ENCODE measurements at regions not wholly inside any gene's neighbourhood (a gene's known extent, or its start where the extent isn't known, plus 50 kb on each side); places are given as distances from the start of the nearest gene placed in this dataset.
A peak's percentile ranks its signal among the peaks of the same experiment; 100 is the strongest.
"Not testable (repeated sequence)": the region's sequence is repeated elsewhere in the genome, so short reads cannot be mapped to it uniquely, and the experiment has no call there.

DNA sequence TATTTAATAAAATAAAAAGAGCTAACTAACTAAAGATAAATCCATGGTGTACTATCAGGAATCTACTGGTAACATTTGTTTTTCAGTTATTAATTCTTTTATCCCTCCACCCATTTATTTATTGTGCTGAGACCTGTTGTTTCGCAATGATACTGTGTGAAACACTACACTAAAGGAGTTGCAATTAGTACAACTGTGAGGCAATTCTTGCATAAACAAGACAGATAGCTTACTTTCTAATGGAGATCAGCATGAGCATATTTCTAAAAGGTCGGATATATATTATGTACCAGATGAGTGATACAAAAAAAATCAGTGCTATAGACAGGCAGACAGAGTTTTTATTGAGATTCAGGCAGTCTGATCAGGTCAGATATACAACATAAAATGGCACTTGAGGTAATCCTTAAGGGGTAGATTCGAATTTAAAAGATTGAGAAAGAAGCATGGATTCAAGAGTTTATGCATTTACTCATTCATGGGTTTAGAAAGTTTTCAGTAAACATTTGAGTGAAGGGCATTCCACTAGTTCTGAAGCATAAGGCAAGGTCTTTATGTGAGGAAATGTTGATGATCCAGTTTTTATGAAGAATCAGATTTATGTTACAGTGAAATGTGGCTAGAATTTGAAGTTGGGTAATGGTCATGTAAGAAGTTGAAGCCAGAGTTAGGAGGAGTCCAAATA lies 147.6 kb downstream of the POLR1F start:
- 0 to 78% (median 66%) methylated on average over 1 to 3 of the region's 3 CpGs; no CpG with 5 or more reads in 1 of the 10 experiments for WGBS, 10 experiments
- ATAC-seq (replicated peaks in 6 of 8), result peak in 2 of 8 experiments; percentile 42 to 68
- no peak overlapping the region for H3K4me3 ChIP-seq
- H3K27ac ChIP-seq, result no peak overlapping the region
- in situ Hi-C loops (cut with MboI; ENCODE audit: low pct_unique_long_range_greater_than_20kb in 2 of 9, low sequenced_read_pairs in 9 of 9, unreplicated experiment in 9 of 9), result no loop called here
- H3K4me1 ChIP-seq (replicated peaks in 1 of 2), result no peaks in the 10 kb centered on the region

DNA sequence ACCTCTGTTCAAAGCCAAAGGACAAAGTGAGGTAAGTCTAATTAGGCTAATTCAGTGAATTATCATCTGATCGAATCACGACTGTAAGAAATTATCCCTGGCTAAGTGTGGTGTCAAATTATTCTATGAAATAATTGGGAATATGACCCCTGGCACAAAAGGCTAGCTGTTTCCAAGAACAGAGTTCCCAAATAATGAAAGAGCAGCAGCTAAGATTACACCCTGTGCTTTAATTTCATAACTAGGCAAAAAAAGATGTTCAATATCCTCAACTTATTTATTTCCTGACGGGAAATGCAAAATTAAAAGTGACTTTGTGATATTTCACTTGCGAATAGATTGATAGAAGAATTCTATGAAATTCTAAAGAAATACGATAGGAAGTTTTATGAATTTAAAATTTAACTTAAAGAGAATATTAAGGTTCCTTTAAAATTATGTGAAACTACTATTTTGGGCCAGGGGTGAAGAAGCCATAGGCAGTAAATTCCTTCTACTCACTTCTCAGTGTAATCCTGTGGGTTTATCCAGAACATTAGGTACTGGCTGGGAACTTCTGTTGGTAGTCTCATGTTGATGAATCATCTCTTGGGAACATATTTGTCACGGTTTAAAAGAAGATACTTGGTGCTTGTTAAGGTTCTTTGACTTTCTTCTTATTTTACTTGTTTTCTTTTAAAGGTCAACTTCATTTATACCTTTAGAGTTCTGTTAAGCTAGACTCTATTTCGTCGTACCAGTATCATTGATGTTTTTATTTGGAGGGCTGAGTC lies 148.5 kb downstream of the POLR1F start:
- peak in 2 of 8 experiments; percentile 54 to 67 for ATAC-seq (replicated peaks in 6 of 8)
- in situ Hi-C loops (cut with MboI; ENCODE audit: low pct_unique_long_range_greater_than_20kb in 2 of 9, low sequenced_read_pairs in 9 of 9, unreplicated experiment in 9 of 9), result no loop called here
- Histone ChIP-seq H3K27ac (no peak overlapping the region), H3K4me1 (replicated peaks in 1 of 2) (no peaks in the 10 kb centered on the region), H3K4me3 (no peak overlapping the region)
- WGBS, 10 experiments, result 13 to 86% (median 65%) methylated on average over 4 to 8 of the region's 8 CpGs

DNA sequence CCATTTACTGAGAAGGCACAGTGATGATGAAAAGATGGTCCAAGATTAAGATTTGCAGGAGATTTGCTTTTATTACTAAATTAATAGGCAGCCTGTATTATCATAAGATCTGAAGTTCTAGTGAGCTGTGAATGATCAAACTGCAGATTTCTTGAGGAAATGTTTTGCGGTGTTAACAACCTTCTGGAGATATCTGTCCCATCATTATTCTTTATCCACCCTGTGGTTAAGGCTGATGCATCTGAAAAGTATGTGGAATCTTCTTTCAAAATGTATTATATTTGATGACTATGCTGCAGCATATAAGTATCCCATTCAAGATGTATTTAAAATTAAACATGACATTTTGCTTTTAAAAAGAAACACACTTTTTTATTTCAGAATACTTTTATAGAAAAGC lies 150.3 kb downstream of the POLR1F start:
- Histone ChIP-seq H3K4me1 (replicated peaks in 1 of 2) (no peaks in the 10 kb centered on the region), H3K27ac (no peak overlapping the region), H3K4me3 (no peak overlapping the region)
- ATAC-seq (replicated peaks in 6 of 8), result peak in 2 of 8 experiments; percentile 64
- in situ Hi-C loops (cut with MboI; ENCODE audit: low pct_unique_long_range_greater_than_20kb in 2 of 9, low sequenced_read_pairs in 9 of 9, unreplicated experiment in 9 of 9), result no loop called here
- 0 to 100% (median 86%) methylated on average over 1 of the region's 1 CpG; no CpG with 5 or more reads in 3 of the 10 experiments for WGBS, 10 experiments

DNA sequence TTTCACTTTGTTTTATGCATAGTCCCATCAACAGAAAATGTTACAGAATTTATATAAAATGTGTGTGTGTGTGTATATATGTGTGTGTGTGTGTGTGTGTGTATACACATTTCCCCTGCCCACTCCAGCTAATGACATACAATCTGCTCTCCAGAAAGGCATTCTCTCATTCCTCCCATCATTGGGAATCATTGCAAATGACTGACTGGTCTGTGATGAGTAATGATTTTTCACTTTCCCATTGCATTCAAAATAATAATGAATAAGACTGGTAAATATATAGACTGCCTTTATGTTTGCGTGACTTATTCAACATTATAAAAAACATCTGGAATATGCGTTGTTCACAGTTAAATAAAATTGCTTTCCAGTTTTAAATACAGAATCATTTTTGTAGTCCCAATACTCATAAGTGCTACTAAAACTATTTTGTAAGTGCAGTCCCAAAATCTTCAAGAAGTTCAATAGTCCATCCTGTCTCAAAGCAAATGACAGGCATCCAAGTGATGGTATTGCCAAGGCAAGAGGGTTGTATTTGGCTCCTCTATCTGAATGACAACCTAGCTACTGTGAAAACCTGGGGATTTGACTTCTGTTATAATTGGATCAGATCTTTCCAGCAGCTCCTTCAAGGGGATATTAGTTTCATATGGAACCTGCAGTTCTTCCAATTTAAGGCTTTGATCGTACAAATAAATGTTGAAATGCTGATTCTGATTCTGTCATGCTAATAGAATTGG lies 150.9 kb downstream of the POLR1F start:
- no peak overlapping the region for H3K4me3 ChIP-seq
- no peak for ATAC-seq (replicated peaks in 6 of 8)
- 0 to 100% (median 79%) methylated on average over 1 to 3 of the region's 3 CpGs for WGBS, 10 experiments
- H3K4me1 ChIP-seq (replicated peaks in 1 of 2), result no peaks in the 10 kb centered on the region
- H3K27ac ChIP-seq, result no peak overlapping the region
- in situ Hi-C loops (cut with MboI; ENCODE audit: low pct_unique_long_range_greater_than_20kb in 2 of 9, low sequenced_read_pairs in 9 of 9, unreplicated experiment in 9 of 9), result no loop called here

DNA sequence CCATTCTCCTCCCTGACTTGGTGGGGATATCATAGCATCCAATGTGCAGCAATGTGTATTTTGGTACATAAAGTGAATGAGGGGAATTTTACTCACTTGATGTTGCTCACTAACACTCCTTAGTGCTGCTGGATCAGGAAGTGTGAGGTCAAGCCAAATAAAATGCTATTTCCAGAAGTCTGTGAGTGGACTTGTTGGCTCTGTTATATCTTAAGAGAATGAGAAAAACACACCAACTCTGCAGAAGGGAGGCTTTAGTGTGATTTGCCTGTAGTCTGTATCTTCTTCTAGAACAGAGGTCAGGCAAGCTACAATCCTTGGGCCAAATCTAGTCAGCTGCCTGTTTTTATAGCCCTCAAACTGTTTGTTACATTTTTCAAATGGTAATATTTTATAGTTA lies 154.3 kb downstream of the POLR1F start:
- Histone ChIP-seq H3K4me1 (replicated peaks in 1 of 2) (no peaks in the 10 kb centered on the region), H3K27ac (no peak overlapping the region), H3K4me3 (no peak overlapping the region)
- in situ Hi-C loops (cut with MboI; ENCODE audit: low pct_unique_long_range_greater_than_20kb in 2 of 9, low sequenced_read_pairs in 9 of 9, unreplicated experiment in 9 of 9), result no loop called here
- ATAC-seq (replicated peaks in 6 of 8), result no peak

DNA sequence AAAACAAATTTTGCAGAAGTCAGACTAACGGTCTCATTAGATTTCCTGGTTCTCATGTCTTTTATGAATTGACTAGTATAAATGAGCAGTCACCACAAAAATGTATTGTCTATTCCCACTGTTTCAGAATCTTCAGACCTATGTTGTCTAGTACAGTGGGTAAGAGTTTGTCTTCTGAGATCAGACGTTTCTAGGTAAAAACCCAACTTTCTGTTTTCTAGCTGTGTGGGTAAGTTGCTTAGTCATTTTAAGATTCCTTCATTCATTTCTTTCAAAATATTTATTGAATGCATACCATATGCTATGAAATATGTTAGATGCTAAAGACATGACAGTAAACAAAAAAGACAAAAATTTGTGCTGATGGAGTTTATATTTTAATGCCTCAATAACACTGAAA lies 156.3 kb downstream of the POLR1F start:
- ATAC-seq (replicated peaks in 6 of 8), result no peak
- Histone ChIP-seq H3K27ac (no peak overlapping the region), H3K4me1 (replicated peaks in 1 of 2) (no peaks in the 10 kb centered on the region), H3K4me3 (no peak overlapping the region)
- 57 to 100% (median 94%) methylated on average over 1 to 2 of the region's 2 CpGs; no CpG with 5 or more reads in 3 of the 10 experiments for WGBS, 10 experiments
- in situ Hi-C loops (cut with MboI; ENCODE audit: low pct_unique_long_range_greater_than_20kb in 2 of 9, low sequenced_read_pairs in 9 of 9, unreplicated experiment in 9 of 9), result no loop called here

DNA sequence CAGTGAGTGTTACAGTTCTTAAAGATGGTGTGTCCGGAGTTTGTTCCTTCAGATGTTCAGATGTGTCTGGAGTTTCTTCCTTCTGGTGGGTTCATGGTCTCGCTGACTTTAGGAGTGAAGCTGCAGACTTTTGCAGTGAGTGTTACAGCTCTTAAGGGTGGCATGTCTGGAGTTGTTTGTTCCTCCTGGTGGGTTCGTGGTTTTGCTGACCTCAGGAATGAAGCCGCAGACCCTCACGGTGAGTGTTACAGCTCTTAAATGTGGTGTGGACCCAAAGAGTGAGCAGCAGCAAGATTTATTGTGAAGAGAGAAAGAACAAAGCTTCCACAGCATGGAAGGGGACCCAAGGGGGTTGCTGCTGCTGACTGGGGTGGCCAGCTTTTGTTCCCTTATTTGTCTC lies 159.6 kb downstream of the POLR1F start:
- H3K4me1 ChIP-seq (replicated peaks in 1 of 2); in situ Hi-C loops (cut with MboI; ENCODE audit: low pct_unique_long_range_greater_than_20kb in 2 of 9, low sequenced_read_pairs in 9 of 9, unreplicated experiment in 9 of 9); H3K4me3 ChIP-seq; ATAC-seq (replicated peaks in 6 of 8); H3K27ac ChIP-seq: not testable (repeated sequence)
- 0 to 100% (median 36%) methylated on average over 1 to 4 of the region's 5 CpGs; no CpG with 5 or more reads in 5 of the 10 experiments for WGBS, 10 experiments

DNA sequence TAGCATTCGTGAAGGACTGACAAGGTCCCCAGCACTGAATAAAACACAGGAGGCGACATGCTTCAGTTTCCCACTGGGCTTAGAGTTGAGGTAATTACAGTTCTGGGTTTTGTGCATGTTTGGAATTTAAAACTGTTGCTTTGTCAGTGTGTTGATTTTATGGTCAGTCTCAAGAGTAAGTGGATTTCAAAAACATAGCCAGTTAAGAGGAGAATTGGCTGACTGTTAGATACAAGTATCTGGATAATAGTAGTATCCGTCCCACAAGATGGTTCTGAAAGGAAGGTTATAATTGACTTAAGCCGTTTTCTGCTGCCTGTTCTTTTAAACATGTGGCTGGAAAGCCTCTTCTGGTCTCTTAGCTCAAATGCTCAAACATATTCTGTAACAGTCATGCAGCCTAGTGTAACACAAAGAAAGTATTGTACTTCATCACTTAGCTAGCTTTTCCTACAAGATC lies 170.9 kb downstream of the POLR1F start:
- no peak overlapping the region for H3K27ac ChIP-seq
- H3K4me3 ChIP-seq, result no peak overlapping the region
- 0 to 95% (median 35%) methylated on average over 1 to 4 of the region's 4 CpGs for whole genome bisulfite sequencing, 10 experiments
- ATAC-seq (replicated peaks in 6 of 8), result peak; percentile 27 to 61 (median 51)
- in situ Hi-C loops (cut with MboI; ENCODE audit: low pct_unique_long_range_greater_than_20kb in 2 of 9, low sequenced_read_pairs in 9 of 9, unreplicated experiment in 9 of 9), result no loop called here
- peaks cover 0 to 2% of the 10 kb centered on the region in 2 donors for H3K4me1 ChIP-seq (replicated peaks in 1 of 2)

DNA sequence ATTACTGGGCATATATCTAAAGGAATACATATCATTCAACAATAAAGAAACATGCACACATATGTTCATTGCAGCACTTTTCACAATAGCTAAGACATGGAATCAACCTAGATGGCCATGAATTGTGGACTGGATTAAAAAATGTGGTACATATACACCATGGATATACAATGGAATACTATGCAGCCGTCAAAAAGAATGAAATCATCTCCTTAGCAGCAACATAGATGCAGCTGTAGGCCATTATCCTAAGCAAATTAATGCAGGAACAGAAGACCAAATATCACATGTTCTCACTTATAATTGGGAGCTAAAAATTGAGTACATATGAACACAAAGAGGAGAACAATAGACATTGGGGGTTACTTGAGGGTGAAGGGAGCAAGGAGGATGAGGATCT lies 175.6 kb downstream of the POLR1F start:
- 78 to 100% (median 90%) methylated on average over 1 of the region's 1 CpG; no CpG with 5 or more reads in 5 of the 10 experiments for WGBS, 10 experiments
- ATAC-seq (replicated peaks in 6 of 8), result no peak
- Histone ChIP-seq H3K4me1 (replicated peaks in 1 of 2) (peaks cover 0 to 2% of the 10 kb centered on the region in 2 donors), H3K27ac (no peak overlapping the region), H3K4me3 (no peak overlapping the region)
- in situ Hi-C loops (cut with MboI; ENCODE audit: low pct_unique_long_range_greater_than_20kb in 2 of 9, low sequenced_read_pairs in 9 of 9, unreplicated experiment in 9 of 9), result no loop called here

DNA sequence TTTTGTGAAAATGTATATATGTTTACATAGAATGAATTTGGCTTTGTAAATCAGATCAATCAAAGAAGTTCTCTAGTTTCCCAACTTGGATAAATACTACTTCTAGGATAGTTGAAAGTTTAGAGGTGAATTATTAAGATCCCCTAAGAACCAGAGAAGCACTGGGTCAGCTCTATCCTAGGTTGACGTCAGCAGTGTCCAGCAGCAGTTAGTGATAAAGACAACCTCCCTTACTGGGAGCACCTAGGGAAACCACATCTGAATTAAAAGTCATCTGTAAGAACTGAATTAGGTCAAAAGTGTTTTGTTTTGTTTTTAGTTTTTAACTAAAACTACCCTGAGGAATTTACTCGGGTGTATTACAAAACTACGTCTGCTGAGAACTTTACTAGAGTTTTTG lies 178.0 kb downstream of the POLR1F start:
- ATAC-seq (replicated peaks in 6 of 8), result no peak
- Histone ChIP-seq H3K27ac (no peak overlapping the region), H3K4me1 (replicated peaks in 1 of 2) (no peaks in the 10 kb centered on the region), H3K4me3 (no peak overlapping the region)
- WGBS, 10 experiments, result 61 to 100% (median 100%) methylated on average over 1 to 3 of the region's 3 CpGs; no CpG with 5 or more reads in 1 of the 10 experiments
- in situ Hi-C loops (cut with MboI; ENCODE audit: low pct_unique_long_range_greater_than_20kb in 2 of 9, low sequenced_read_pairs in 9 of 9, unreplicated experiment in 9 of 9), result no loop called here

DNA sequence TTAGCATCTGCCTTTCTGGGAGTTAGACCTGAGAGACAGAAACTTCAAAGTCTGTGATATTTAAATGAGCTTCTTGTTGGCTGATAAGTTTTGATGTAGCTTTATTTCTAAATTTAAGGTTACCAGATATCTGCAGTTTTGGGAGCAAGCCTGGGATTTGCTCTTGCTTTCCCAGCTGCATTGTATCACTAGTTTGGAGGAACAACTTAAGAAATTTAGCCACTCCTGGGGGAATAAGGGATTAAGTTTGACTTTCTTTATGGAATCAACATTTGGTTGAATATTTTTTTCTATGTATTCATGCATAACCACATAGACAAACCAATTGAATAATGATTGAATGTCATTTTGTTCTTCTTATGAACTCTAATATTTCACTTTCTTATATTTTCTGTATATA lies 178.6 kb downstream of the POLR1F start:
- no peak for ATAC-seq (replicated peaks in 6 of 8)
- Histone ChIP-seq H3K4me1 (replicated peaks in 1 of 2) (no peaks in the 10 kb centered on the region), H3K4me3 (no peak overlapping the region), H3K27ac (no peak overlapping the region)
- in situ Hi-C loops (cut with MboI; ENCODE audit: low pct_unique_long_range_greater_than_20kb in 2 of 9, low sequenced_read_pairs in 9 of 9, unreplicated experiment in 9 of 9), result no loop called here

DNA sequence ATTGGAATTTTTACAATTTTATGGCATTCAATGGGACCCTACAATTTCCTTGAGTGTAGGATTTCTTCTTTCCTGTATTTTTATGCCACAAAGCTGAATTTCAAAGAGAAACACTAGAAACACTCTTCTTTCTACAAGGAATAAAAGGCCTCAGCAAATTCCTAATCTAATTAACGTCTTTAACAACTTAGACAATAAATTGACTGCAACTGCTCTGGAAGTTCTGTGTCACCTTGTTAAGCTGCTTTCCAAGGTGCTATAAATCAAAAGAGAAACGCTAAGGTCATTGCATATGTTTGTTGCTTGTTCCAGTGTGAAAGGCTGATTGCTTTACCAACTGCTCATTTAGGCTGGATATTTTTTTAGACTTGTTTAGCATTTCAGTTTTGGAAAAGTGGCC lies 182.2 kb downstream of the POLR1F start:
- Histone ChIP-seq H3K4me3 (no peak overlapping the region), H3K27ac (no peak overlapping the region), H3K4me1 (replicated peaks in 1 of 2) (no peaks in the 10 kb centered on the region)
- in situ Hi-C loops (cut with MboI; ENCODE audit: low pct_unique_long_range_greater_than_20kb in 2 of 9, low sequenced_read_pairs in 9 of 9, unreplicated experiment in 9 of 9), result no loop called here
- ATAC-seq (replicated peaks in 6 of 8), result no peak
- 0 to 42% (median 33%) methylated on average over 1 to 2 of the region's 2 CpGs; no CpG with 5 or more reads in 3 of the 10 experiments for WGBS, 10 experiments

DNA sequence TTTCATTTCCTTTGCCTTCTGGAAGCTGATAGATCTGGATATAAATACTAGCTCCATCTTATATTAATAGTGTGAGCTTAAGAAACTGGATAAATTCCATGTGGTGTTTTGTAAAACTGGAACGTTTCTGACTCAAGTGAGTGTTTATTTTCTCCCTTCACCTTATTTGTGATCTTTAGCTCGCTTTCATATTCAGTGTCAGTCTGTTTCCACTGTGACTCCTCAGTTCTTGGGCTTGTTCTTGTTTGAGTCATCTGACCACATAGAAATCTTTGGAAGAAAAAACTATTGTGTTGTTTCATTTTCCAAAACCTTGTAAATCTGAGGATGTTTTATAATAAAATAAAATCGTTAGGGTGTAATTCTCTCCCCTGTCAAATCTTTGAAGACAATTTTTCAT lies 186.4 kb downstream of the POLR1F start:
- Histone ChIP-seq H3K27ac (no peak overlapping the region), H3K4me3 (no peak overlapping the region), H3K4me1 (replicated peaks in 1 of 2) (no peaks in the 10 kb centered on the region)
- 0 to 92% (median 71%) methylated on average over 2 to 3 of the region's 3 CpGs for WGBS, 10 experiments
- in situ Hi-C loops (cut with MboI; ENCODE audit: low pct_unique_long_range_greater_than_20kb in 2 of 9, low sequenced_read_pairs in 9 of 9, unreplicated experiment in 9 of 9), result no loop called here
- ATAC-seq (replicated peaks in 6 of 8), result no peak

All from motor neuron (in vitro differentiated cells).